SK-N-MC (cell line): ENCODE measurements at regions not wholly inside any gene's neighbourhood (a gene's known extent, or its start where the extent isn't known, plus 50 kb on each side); places are given as distances from the start of the nearest gene placed in this dataset.

ENCODE experiments used
- EZH2 ChIP-seq: fragments of 200-600 bp; sonication (generic); IDR thresholded peaks from one replicate; pipeline ENCODE4 v1.6.1; 2017; ENCODE audit warnings: antibody characterized with exemption
- FOXP2 ChIP-seq: optimal IDR thresholded peaks from 2 replicates; pipeline ENCODE3; 2011; ENCODE audit warnings: mild to moderate bottlenecking, moderate library complexity; ENCODE audit not compliant: insufficient read depth; ENCODE audit errors: extremely low read length, control extremely low read depth
- POLR2AphosphoS5 ChIP-seq: IDR thresholded peaks from 2 replicates; pipeline ENCODE4 v1.6.1; 2012; ENCODE audit warnings: mild to moderate bottlenecking, low read depth, low read length, borderline replicate concordance

DNA sequence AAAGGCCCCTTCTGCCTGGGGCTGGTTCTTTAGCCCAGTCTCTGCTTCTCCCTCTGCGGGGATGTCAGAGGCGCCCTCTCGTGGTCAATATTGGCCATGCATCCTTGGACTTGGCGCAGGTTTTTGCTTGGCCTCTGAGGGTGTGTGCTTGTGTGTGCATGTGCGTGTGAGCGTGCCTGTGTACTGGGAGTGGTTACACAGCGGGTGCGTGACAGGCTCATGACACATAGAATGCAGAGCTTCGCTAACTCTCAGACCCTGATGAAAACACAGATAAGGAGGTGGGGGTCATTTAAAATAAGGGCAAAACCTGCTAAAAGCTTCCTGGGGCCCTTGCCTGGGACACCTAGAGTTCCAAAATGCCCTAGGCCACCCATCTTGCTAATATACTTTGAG is 160.9 kb downstream of the SMAD6 start:
- TF ChIP-seq EZH2 (no peak), POLR2AphosphoS5 (no peak), FOXP2 (no peak)
